ENCODE measurements at regions not wholly inside any gene's neighbourhood (a gene's known extent, or its start where the extent isn't known, plus 50 kb on each side); places are given as distances from the start of the nearest gene placed in this dataset.

DNA sequence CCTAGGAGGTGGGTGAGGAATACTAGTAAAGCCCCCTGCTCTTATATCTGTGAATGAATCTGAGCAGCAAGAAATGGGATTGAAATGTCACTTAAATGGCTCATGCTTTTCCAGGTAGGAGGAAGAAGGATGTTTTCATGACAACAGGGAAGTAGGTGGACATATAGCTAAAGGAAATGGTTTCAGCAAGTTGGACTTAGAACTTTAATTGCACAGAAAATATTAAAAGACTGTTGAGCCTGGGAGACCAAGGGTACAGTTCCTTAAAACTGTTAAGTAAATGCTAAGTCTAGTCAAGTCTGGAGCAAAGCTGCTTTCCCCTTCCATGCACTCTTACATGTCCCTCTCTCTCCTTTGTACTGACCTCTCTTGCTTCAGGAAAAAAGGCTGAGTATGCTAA lies 301.3 kb downstream of the HGF start:
- H3K4me3 ChIP-seq (ENCODE audit: low read depth, poor library complexity, severe bottlenecking) = no peak overlapping the region
- no peak for DNase-seq (ENCODE audit: low spot score in 2 of 2)
- TF ChIP-seq POLR2A (IDR thresholded peaks at IDR 0.05) = no peak
- TF ChIP-seq, protein P1, sequence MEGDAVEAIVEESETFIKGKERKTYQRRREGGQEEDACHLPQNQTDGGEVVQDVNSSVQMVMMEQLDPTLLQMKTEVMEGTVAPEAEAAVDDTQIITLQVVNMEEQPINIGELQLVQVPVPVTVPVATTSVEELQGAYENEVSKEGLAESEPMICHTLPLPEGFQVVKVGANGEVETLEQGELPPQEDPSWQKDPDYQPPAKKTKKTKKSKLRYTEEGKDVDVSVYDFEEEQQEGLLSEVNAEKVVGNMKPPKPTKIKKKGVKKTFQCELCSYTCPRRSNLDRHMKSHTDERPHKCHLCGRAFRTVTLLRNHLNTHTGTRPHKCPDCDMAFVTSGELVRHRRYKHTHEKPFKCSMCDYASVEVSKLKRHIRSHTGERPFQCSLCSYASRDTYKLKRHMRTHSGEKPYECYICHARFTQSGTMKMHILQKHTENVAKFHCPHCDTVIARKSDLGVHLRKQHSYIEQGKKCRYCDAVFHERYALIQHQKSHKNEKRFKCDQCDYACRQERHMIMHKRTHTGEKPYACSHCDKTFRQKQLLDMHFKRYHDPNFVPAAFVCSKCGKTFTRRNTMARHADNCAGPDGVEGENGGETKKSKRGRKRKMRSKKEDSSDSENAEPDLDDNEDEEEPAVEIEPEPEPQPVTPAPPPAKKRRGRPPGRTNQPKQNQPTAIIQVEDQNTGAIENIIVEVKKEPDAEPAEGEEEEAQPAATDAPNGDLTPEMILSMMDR (IDR thresholded peaks at IDR 0.05) = no peak
- intact Hi-C loops (cut with DNase I; ENCODE audit: low total_unique reads) = no loop called here

GRCh38 chr7:81467964-81468363 lies 301.9 kb downstream of the HGF start:
- no peak for DNase-seq (ENCODE audit: low spot score in 2 of 2)
- TF ChIP-seq, protein P1 (IDR thresholded peaks at IDR 0.05) = no peak
- TF ChIP-seq POLR2A (IDR thresholded peaks at IDR 0.05) = no peak
- H3K4me3 ChIP-seq (ENCODE audit: low read depth, poor library complexity, severe bottlenecking) = no peak overlapping the region
- 85 to 86% methylated on average over 4 of the region's 4 CpGs for WGBS, 2 donors
- intact Hi-C loops (cut with DNase I; ENCODE audit: low total_unique reads) = no loop called here

DNA sequence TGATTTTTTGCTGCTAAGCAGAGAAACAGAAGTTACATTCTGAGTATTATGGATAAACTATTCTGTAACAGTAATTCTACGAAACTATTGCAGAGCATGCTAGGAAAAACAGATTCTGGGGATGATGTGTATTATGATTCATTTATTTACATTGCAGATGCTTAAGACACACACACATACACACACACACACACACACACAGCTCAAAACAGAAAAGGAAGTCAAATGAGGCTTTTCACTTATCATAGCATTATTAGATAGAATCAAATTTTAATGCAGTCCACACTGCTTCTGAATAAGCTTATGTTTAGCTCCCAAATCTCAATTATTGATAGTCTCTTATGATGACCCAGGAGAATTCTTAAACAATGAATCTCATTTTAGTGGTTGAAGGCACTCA lies 307.2 kb downstream of the HGF start:
- intact Hi-C loops (cut with DNase I; ENCODE audit: low total_unique reads) = no loop called here
- DNase-seq (ENCODE audit: low spot score in 2 of 2) = no peak
- 86 to 100% methylated on average over 1 of the region's 1 CpG for WGBS, 2 donors
- no peak for TF ChIP-seq POLR2A (IDR thresholded peaks at IDR 0.05)
- TF ChIP-seq, protein P1 (IDR thresholded peaks at IDR 0.05) = no peak
- H3K4me3 ChIP-seq (ENCODE audit: low read depth, poor library complexity, severe bottlenecking) = no peak overlapping the region

DNA sequence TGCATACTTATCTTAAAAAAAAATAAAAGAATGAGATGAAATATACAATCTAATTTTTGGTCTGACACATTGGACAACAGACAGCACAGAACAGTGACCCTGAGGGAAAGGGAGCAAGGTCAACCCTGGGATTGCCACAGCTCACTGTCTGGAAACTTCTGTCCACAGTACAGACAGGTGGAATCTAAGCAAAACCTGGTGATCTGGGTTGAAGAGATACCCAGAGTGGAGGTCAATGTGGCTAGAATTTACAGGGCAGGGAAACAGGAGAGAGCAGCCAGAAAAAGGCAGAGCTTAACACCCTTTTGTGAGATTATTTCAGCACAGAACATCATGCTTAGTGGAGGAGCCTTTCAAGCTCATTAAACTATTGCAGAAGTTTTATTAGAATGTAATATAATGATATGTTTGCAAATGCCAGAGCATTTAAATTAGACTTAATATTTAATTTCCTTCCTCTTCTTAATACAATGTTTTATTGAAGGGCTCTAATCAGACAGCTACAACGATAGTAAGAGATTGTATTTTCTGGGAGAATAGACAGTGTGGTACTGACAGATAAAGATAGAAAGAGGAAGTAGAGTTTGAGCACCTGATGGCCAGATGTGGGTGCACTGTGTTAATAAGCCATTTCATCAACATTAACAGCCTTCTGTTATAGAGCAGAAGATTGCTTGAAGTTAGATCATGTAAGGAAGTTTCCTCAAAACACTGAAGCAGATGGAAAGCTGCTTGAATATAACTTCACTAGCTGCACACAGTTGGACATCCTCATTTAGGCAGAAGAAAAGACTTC lies 309.4 kb downstream of the HGF start:
- intact Hi-C loops (cut with DNase I; ENCODE audit: low total_unique reads) = no loop called here
- no peak for TF ChIP-seq POLR2A (IDR thresholded peaks at IDR 0.05)
- TF ChIP-seq, protein P1 (IDR thresholded peaks at IDR 0.05) = no peak
- no peak for DNase-seq (ENCODE audit: low spot score in 2 of 2)
- no peak overlapping the region for H3K4me3 ChIP-seq (ENCODE audit: low read depth, poor library complexity, severe bottlenecking)
- WGBS, 2 donors = 37 to 45% methylated on average over 1 of the region's 1 CpG

GRCh38 chr7:81459485-81459884 lies 310.4 kb downstream of the HGF start:
- DNase-seq (ENCODE audit: low spot score in 2 of 2) = no peak
- TF ChIP-seq POLR2A (IDR thresholded peaks at IDR 0.05) = no peak
- TF ChIP-seq, protein P1 (IDR thresholded peaks at IDR 0.05) = no peak
- 87 to 94% methylated on average over 2 of the region's 2 CpGs for WGBS, 2 donors
- no peak overlapping the region for H3K4me3 ChIP-seq (ENCODE audit: low read depth, poor library complexity, severe bottlenecking)
- intact Hi-C loops (cut with DNase I; ENCODE audit: low total_unique reads) = loop anchor here (5.0 kb wide), 1 partner anchor 757 kb away; no protein-coding TSS in a partner anchor
